Stimulated activated naive CD8-positive, alpha-beta T cell treated with anti-CD3 and anti-CD28 coated beads, Interleukin-15, amount 100 ng/mL, for 72 hours (primary cell): ENCODE measurements at regions not wholly inside any gene's neighbourhood (a gene's known extent, or its start where the extent isn't known, plus 50 kb on each side); places are given as distances from the start of the nearest gene placed in this dataset.
A peak's percentile ranks its signal among the peaks of the same experiment; 100 is the strongest.

Experiments used
- ATAC-seq: fragments of 150-1000 bp; cut with Tn5 transposase; 2 replicates; pipeline ENCODE4 v1.10.0; 2021; ENCODE audit warnings: mild to moderate bottlenecking, moderate library complexity
- DNase-seq, 2 donors: peaks; one replicate each; pipeline ENCODE4 v3.0.0; 2021 to 2022
- H3K27ac Mint-ChIP-seq, 2 donors: one replicate each; pipeline ENCODE4 v1.8.0; 2022; ENCODE audit warnings: mild to moderate bottlenecking in 2 of 2, mixed read lengths in 2 of 2, moderate library complexity in 2 of 2
- H3K27me3 Mint-ChIP-seq: one replicate; pipeline ENCODE4 v1.8.0; 2022; ENCODE audit warnings: mixed read lengths
- H3K4me1 Mint-ChIP-seq: one replicate; pipeline ENCODE4 v1.8.0; 2022; ENCODE audit warnings: mild to moderate bottlenecking, mixed read lengths
- H3K4me3 Mint-ChIP-seq, 2 donors: one replicate each; pipeline ENCODE4 v1.8.0; 2022; ENCODE audit warnings: mild to moderate bottlenecking in 2 of 2, mixed read lengths in 2 of 2, moderate library complexity in 1 of 2
- H3K9me3 Mint-ChIP-seq, 2 donors: one replicate each; pipeline ENCODE4 v1.8.0; 2022; ENCODE audit warnings: mixed read lengths in 2 of 2

DNA sequence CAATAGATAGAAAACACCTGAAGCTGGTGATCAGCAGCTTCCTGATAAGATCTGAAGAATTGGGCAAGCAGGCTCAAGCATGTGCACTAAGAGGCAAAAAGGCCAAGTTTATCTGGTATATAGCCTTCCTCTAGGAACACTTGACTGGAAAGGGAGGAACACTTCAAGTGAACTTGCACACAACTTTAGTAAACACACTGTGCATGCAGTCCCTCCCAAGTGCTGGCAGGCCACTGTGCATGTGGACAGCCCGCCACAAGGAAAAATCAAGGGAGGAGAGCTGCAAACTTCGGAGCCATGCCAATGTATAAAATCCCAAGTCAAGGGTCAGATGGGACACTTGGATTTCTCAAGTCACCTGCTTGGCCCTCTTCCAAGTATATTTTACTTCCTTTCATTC is 645.8 kb upstream of the NDST4 start:
- H3K4me1 Mint-ChIP-seq: no peaks in the 10 kb centered on the region
- no peak overlapping the region for H3K4me3 Mint-ChIP-seq
- H3K27me3 Mint-ChIP-seq: no peaks in the 10 kb centered on the region
- ATAC-seq (no peak), DNase-seq (no peak)
- no peak overlapping the region for H3K27ac Mint-ChIP-seq
- H3K9me3 Mint-ChIP-seq: no peaks in the 10 kb centered on the region

DNA sequence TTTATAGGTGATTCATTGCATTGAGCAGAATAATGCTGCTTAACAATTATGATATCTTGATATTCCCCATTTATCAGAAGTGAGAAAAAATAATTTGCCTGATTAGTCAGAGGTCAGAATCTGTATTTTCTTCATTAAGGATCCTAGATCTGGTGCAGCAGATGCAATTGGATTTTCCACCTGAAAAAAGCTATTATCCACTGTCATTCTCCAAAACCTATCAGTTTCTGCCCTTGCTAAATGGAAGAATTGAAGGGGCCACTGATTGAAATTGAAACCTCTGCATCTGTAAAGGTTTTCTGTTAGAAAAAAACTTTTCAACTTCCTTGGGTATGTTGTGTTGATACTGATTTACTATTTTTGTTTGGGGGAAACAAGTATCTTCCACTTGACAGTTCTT is 636.0 kb upstream of the NDST4 start:
- Mint-ChIP-seq H3K27ac (no peak overlapping the region), H3K4me3 (no peak overlapping the region), H3K27me3 (no peaks in the 10 kb centered on the region), H3K4me1 (no peaks in the 10 kb centered on the region), H3K9me3 (peaks cover 13 to 17% of the 10 kb centered on the region in 2 donors)
- DNase-seq (no peak), ATAC-seq (no peak)

DNA sequence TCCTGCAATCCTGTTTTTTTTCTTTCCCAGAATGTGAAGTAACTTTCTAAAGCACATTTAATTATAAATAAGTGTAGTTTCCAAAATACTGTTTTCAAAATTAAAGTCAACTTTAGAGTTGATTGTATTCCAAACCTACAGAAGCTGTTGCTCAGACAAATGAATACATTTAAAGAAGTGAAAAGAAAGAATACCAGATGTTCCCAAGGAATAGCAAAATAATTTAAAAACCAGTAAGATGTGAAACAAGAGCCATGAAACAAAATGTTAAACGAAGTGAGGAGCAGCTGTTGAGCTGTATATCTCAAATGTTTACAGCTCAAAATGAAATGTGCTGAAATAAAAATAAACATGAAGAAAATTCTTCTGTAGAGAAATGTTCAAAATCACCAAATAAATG is 627.4 kb upstream of the NDST4 start:
- Mint-ChIP-seq H3K4me1 (no peaks in the 10 kb centered on the region), H3K27me3 (no peaks in the 10 kb centered on the region), H3K4me3 (no peak overlapping the region), H3K27ac (no peak overlapping the region), H3K9me3 (no peaks in the 10 kb centered on the region)
- DNase-seq: no peak
- ATAC-seq: no peak

DNA sequence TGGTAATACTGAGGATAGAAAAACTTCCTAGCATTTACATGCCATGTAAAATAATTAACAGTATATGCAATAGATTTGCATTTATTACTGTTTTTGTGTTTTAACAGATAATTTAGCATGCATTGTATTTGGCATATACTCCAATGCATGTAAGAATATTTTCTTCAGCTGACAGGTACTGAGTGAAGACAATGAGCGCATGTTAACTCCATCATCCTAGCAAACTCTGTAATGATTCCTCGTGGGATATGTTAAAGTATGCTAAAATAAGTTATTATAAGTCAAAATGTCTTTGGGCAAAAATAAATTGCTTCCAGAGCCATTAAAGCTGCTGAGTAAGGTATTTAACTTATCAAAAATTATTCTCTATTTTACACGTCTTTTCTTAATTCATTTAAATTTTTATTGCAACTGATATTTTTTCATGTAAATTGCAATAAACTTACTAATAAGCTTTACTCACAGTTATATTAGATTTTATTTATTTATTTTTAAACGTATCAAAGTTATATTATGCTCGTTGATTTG is 616.4 kb upstream of the NDST4 start:
- ATAC-seq (no peak), DNase-seq (no peak)
- no peak overlapping the region for H3K27ac Mint-ChIP-seq
- no peaks in the 10 kb centered on the region for H3K4me1 Mint-ChIP-seq
- peaks cover 0 to 4% of the 10 kb centered on the region in 2 donors for H3K9me3 Mint-ChIP-seq
- H3K27me3 Mint-ChIP-seq: no peaks in the 10 kb centered on the region
- H3K4me3 Mint-ChIP-seq: no peak overlapping the region

DNA sequence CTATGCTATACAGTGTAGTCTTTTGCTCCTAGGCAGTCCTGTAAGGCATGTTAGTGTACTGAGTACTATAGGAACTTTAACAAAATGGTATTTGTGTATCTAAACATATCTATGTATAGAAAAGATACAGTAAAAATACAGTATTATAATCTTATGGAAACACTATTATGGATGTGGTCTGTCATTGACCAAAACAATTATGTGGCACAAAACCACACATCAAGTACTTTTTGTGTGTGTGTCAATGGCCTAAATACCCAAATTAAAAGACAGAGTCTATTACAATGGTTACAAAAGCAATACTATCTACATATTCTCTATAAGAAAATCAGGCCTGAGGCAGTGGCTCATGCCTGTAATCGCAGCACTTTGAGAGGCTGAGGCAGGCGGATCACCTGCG is 610.2 kb upstream of the NDST4 start:
- Mint-ChIP-seq H3K4me1 (no peaks in the 10 kb centered on the region), H3K27ac (no peak overlapping the region), H3K9me3 (peaks cover 0 to 4% of the 10 kb centered on the region in 2 donors), H3K27me3 (no peaks in the 10 kb centered on the region), H3K4me3 (no peak overlapping the region)
- no peak for ATAC-seq
- no peak for DNase-seq

DNA sequence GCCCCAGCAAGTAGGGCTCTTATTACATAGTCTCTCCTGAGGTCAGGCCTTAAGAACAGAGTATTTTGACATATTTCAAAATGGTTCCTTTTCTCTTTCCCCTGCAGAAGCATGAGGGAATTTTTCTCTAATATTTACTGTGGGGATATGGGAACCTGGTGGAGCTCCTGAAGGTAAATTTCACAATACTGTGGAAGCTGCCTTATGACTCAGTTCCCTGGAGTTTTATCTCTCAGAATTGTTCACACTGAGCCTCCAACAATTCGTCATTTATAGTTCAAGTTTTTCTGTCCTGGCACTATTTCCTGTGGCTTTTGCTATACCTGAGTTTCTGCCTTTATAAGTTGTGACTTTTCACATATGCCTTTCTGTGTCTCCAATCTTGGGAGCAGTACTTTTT is 607.2 kb upstream of the NDST4 start:
- Mint-ChIP-seq H3K27ac (no peak overlapping the region), H3K9me3 (peaks cover 4 to 6% of the 10 kb centered on the region in 2 donors), H3K4me1 (no peaks in the 10 kb centered on the region), H3K27me3 (no peaks in the 10 kb centered on the region), H3K4me3 (no peak overlapping the region)
- no peak for DNase-seq
- no peak for ATAC-seq

DNA sequence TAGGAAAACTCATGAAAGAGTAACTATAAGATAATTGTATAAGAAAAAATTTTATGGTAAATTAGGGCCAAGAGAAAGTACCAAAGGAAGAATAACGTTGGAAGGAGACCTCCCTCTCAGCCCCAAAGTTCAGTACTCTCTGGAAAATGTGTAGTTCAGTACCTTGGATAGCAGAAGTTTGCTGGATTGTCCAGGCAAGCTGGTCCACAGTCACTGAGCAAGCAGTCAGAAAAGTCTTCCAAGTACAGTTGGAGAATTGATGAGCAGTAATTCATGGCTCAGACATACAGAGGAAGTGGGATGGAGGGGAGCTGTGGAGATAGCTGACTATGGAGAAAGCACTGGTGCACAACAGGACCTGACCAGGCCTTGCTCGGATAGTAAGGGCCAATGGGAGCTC is 598.2 kb upstream of the NDST4 start:
- ATAC-seq: no peak
- Mint-ChIP-seq H3K4me1 (no peaks in the 10 kb centered on the region), H3K27ac (no peak overlapping the region), H3K27me3 (no peaks in the 10 kb centered on the region), H3K9me3 (peaks cover 0 to 12% of the 10 kb centered on the region in 2 donors), H3K4me3 (no peak overlapping the region)
- no peak for DNase-seq

DNA sequence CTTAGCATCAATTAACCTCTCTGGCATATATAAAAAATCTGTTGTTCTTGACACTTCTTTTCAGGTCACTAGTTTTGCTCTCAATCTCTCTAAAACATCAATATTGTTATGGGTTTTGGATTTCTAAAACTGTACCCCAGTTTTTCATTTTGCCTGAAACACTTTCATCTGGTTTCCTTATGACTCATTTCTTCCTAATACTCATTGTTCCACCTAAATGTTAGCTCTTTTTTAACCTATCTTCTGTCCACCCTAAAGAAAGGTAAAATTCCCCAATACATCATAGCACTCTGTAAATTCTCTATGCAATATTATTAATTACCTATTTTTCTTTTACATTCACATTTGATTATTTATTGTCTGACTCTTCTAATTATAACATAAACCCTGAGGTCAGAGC is 575.5 kb upstream of the NDST4 start:
- ATAC-seq (no peak), DNase-seq (no peak)
- no peak overlapping the region for H3K27ac Mint-ChIP-seq
- peaks cover 0 to 9% of the 10 kb centered on the region in 2 donors for H3K9me3 Mint-ChIP-seq
- H3K4me3 Mint-ChIP-seq: no peak overlapping the region
- H3K27me3 Mint-ChIP-seq: no peaks in the 10 kb centered on the region
- H3K4me1 Mint-ChIP-seq: no peaks in the 10 kb centered on the region

DNA sequence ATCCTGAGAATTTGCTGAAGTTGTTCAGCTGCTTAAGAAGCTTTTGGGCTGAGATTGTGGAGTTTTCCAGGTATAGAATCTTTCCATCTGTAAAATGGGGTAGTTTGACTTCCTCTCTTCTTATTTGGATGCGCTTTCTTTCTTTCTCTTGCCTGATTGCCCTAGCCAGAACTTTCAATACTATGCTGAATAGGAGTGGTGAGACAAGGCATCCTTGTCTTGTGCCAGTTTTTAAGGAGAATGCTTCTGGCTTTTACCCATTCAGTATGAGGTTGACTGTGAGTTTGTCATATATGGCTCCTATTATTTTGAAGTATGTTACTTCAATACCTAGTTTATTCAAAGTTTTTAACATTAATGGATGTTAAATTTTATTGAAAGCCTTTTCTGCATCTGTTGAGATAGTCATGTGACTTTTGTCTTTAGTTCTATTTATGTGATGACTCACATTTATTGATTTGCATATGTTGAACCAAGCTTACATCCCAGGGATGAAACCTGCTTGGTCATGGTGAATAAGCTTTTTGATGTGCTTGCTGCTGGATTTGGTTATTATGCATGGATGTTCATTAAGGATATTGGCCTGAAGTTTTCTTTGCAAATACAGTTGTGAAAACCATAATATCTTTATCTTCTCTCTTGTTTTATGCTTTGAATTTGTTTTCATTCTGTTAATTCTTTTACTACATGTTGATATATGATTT is 573.8 kb upstream of the NDST4 start:
- no peak overlapping the region for H3K4me3 Mint-ChIP-seq
- no peak overlapping the region for H3K27ac Mint-ChIP-seq
- DNase-seq: no peak
- H3K4me1 Mint-ChIP-seq: no peaks in the 10 kb centered on the region
- H3K27me3 Mint-ChIP-seq: no peaks in the 10 kb centered on the region
- peaks cover 0 to 9% of the 10 kb centered on the region in 2 donors for H3K9me3 Mint-ChIP-seq
- no peak for ATAC-seq

DNA sequence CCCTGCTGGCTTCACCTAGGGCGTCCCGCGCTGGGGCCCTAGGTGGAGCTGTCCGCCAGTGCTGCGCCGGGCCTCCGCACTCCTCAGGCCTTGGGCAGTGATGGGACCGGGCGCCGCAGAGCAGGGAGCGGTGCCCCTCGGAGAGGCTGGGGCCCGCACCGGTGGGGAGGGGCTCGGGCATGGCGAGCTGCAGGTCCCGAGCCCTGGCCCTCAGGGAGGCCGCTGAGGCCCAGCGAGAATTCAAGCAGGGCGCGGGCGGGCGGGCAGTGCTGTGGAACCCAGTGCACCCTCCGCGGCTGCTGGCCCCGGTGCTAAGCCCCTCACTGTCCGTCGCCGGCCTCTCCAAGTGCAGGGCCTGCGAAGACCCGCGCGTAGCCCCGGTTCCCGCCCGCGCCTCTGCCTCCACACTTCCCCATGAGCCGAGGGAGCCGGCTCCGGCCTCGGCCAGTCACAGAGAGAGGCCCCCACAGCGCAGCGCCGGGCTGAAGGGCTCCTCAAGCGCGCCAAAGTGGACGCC is 565.1 kb upstream of the NDST4 start:
- Mint-ChIP-seq H3K9me3 (no peaks in the 10 kb centered on the region), H3K4me1 (no peaks in the 10 kb centered on the region), H3K27me3 (no peaks in the 10 kb centered on the region), H3K27ac (no peak overlapping the region), H3K4me3 (no peak overlapping the region)
- no peak for DNase-seq
- ATAC-seq: peak; percentile 50

DNA sequence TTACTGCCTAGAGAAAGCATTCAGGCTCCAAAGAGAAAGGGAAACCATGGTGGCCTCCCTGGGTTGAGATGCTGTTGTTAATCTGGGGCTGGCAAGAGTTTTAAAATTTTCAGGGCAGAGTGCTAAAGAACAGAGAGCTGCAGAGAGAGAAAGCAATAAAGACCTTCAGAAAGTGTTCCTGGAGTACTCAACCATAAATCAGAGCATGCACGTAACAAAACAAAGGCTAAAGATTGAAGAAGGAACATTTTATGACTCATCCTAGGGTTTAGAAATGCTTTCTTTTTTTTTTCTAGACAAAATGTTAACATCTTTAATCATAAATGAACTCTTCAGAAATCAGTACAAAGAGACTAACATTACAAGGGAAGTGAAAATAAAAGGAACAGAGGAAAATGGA is 562.3 kb upstream of the NDST4 start:
- Mint-ChIP-seq H3K4me1 (no peaks in the 10 kb centered on the region), H3K9me3 (no peaks in the 10 kb centered on the region), H3K27ac (no peak overlapping the region), H3K4me3 (no peak overlapping the region), H3K27me3 (no peaks in the 10 kb centered on the region)
- ATAC-seq (no peak), DNase-seq (no peak)

DNA sequence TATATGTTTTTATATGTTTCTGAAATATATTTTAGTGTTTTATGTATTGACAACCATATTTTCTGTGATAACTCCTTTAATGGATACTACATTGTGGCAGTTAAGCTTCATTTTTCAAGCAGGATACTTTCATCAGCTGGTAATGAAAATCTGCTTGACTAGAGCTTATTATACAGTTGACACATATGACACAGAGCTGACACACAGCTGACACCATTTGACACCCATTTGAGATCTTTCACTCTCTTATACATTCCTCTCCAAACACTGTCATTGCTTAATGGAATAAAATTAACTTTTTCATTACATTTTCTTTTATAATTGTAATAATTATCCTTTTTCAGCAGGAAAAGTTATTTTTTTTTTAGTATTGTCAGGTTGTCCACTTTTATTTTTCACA is 561.1 kb upstream of the NDST4 start:
- ATAC-seq (no peak), DNase-seq (no peak)
- no peaks in the 10 kb centered on the region for H3K9me3 Mint-ChIP-seq
- no peaks in the 10 kb centered on the region for H3K27me3 Mint-ChIP-seq
- no peak overlapping the region for H3K27ac Mint-ChIP-seq
- H3K4me1 Mint-ChIP-seq: no peaks in the 10 kb centered on the region
- no peak overlapping the region for H3K4me3 Mint-ChIP-seq

DNA sequence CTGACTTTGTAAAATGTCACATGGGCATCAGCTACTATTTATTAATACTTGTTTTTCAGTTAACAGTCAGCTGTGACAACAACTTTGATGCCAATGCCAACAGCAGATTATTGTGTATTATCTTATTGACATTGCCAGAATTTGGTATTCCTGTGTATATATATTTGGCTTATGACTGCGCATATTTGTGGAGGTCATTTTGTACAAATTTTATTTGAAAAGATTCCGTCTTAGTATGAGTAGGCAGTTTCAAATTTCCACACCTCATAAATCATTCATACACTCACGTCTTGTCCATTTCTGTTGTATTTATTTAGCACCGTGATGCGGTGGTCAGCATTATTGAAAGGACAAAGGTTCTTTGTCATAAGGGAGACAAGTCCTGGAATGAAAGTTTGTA is 558.2 kb upstream of the NDST4 start:
- H3K4me1 Mint-ChIP-seq: no peaks in the 10 kb centered on the region
- H3K27ac Mint-ChIP-seq: no peak overlapping the region
- ATAC-seq (no peak), DNase-seq (no peak)
- no peaks in the 10 kb centered on the region for H3K9me3 Mint-ChIP-seq
- H3K4me3 Mint-ChIP-seq: no peak overlapping the region
- H3K27me3 Mint-ChIP-seq: no peaks in the 10 kb centered on the region

DNA sequence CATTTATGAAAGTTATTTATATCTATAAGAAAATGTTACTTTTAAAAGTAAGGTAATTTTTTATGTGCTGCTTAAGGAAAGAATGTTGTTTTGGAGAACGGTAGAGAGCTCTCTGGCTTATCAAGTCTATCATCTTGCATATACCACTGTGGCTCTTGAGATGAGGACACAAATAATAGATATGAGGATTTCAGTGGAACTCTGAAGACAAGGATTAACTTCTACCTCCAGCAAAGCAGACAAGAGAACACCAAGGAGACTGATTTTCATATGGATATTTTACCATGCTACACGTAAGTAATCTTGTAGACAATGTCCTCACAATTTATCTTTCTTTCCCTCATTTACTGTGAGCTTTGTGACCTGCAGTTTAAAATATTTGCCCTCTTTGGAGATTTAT is 557.5 kb upstream of the NDST4 start:
- DNase-seq (no peak), ATAC-seq (no peak)
- Mint-ChIP-seq H3K4me3 (no peak overlapping the region), H3K9me3 (peaks cover 0 to 4% of the 10 kb centered on the region in 2 donors), H3K27ac (no peak overlapping the region), H3K4me1 (no peaks in the 10 kb centered on the region), H3K27me3 (no peaks in the 10 kb centered on the region)

DNA sequence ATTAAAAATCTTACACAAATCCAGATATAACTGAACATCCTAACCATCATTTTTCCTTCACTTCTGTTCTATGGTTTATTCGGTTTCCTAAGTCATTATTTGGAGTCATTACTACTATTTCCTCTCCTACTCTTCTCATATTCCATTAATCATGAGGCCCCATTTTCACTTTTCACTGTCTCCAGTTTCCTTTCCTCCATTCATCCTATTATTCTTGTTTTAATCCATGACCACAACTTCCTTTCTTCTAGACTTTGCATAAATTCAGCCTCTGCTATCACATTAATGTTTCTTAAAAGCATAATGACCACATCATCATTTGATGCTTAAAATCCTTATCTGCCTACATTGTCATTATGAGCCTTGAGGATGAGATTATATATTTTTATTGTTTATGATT is 555.0 kb upstream of the NDST4 start:
- H3K27me3 Mint-ChIP-seq: no peaks in the 10 kb centered on the region
- ATAC-seq: no peak
- no peaks in the 10 kb centered on the region for H3K4me1 Mint-ChIP-seq
- H3K4me3 Mint-ChIP-seq: no peak overlapping the region
- H3K27ac Mint-ChIP-seq: no peak overlapping the region
- H3K9me3 Mint-ChIP-seq: peaks cover 0 to 4% of the 10 kb centered on the region in 2 donors
- no peak for DNase-seq

DNA sequence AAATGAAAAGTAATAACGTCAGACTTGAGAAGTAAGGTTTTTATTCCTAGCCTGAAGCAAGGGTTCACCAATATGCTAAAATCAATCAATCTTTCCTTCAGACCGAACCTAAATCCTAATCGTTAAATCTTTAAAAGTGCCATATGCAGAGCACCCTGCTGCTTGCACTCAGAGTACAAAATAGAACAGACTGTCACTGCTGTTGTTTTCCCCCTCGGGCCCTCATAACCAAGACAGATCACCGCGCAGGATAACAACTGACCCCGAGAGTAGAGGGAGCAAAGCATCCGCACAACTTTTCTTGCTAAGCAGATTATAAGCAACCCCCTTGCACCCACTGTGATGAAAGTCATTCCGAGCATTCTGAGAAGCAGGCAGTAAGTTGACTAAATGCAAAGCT is 550.9 kb upstream of the NDST4 start:
- no peak overlapping the region for H3K27ac Mint-ChIP-seq
- no peaks in the 10 kb centered on the region for H3K27me3 Mint-ChIP-seq
- no peak for DNase-seq
- no peak overlapping the region for H3K4me3 Mint-ChIP-seq
- ATAC-seq: no peak
- H3K9me3 Mint-ChIP-seq: peaks cover 0 to 4% of the 10 kb centered on the region in 2 donors
- no peaks in the 10 kb centered on the region for H3K4me1 Mint-ChIP-seq

DNA sequence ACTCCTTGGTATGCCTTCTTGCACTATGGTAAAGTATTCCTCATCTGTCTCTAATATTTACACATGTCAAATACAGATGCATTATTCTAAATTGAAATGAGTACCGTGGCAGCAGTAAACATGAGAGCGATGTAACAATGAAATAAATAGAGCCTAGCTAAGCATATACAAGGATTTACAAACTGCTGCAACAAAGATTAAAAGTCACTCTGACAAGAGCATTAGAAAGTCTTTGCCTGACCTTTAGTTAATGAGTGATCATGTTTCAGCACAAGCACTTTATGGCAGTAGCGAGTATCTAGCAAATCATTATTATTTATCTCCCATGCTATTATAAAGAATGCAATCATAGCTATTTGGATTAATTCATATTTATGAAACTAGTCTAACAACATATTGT is 547.0 kb upstream of the NDST4 start:
- Mint-ChIP-seq H3K4me3 (no peak overlapping the region), H3K4me1 (no peaks in the 10 kb centered on the region), H3K9me3 (peaks cover 0 to 4% of the 10 kb centered on the region in 2 donors), H3K27ac (no peak overlapping the region), H3K27me3 (no peaks in the 10 kb centered on the region)
- DNase-seq (no peak), ATAC-seq (no peak)
